ENCODE measurements at regions not wholly inside any gene's neighbourhood (a gene's known extent, or its start where the extent isn't known, plus 50 kb on each side); places are given as distances from the start of the nearest gene placed in this dataset.

DNA sequence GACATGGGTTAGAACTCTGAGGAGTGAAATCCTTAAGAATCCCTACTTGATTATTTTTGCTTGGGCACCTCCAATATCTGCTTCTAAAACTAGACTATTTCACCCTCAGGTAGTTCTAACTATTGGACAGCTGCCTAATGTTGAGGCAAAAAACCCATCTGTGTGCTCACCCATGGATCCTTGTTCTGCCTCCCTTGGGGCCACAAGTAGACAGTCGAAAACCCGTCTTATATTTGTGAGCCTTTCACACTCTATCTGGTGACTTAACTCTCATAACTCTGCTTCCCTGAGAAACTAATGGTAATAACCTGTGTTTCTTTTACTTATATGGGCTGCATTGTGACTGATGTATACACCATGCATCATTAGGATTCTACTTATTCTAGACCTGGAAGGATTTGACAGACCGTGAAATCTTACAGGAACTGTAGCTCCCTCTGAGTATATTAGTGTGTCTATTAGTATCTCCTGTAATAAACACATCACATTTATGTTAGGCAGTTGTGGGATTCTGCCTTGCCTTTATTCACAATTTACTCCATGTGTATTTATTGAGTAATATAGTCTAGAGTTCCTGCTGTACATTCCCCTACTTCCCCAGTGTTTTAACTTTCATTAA, 94.6 kb upstream of the SGCD start:
- DNase-seq, result no peak

DNA sequence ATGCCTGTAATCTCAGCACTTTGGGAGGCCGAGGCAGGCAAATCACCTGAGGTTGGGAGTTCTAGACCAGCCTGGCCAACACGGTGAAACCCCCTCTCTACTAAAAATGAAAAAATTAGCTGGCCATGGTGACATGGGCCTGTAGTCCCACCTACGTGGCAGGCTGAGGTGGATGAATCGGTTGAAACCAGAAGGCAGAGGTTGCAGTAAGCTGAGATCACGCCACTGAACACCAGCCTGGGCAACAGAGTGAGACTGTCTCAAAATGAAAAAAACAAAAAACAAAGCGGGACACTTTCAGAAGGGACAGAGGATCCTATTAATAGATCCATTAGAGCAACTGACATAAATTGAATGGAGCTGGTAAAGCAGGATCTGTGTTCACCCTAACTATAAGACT, 89.6 kb upstream of the SGCD start:
- no peak for DNase-seq

DNA sequence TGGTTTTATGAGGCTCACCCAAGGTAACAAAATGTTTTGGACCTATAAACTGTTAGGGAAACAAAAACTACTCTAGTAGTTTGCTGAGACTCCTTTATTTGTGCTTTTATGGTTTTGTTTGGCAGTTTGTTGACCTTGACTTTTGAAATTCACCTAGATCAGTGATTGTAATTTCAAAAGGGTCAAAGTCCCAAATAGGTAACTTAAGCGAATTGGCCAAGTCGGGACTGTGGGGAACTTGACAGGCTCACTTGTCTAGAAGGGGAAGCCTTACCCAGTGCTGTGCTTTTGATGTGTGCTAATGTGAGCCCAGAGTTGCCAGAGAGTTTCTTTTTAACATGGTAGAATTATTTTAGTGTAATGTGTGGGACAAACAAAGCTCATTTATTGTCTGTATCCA, 87.2 kb upstream of the SGCD start:
- no peak for DNase-seq

DNA sequence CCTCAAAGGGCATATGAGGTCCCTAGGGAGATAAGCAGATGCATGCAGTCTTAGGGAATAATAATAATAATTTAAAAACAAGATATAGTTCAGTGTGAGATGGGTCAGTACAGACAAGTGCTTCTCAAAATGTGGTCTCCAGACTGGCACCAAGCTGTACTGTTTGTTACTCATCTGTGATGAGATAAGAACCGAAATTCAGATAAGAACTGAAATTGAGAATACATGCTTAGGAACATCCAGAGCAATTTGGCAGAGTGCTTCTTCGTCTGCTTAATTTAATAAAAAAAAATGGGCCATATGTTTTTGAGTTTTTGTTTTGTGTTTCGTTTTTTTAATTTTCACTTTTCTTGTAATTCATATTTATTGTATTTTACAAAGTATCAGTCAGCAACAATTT, 86.5 kb upstream of the SGCD start:
- DNase-seq, result no peak

DNA sequence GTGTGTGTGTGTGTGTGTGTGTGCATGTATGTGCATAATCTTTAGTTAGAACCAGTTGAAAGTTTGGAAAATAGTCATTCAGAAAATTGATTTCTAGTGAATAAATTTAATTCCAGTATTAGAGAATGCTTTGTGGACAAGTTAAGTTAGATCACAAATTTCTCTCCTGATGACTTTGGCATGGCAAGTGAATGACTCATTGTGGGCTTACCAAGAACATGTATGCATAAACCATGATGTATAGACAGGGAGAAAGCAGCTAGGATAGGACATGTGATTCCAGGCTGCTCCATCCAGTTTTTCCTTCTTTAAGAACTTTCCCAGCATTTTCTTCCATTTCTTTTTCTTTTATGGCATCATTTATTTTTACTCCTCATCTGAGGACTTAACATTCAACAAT, 85.7 kb upstream of the SGCD start:
- DNase-seq, result no peak

DNA sequence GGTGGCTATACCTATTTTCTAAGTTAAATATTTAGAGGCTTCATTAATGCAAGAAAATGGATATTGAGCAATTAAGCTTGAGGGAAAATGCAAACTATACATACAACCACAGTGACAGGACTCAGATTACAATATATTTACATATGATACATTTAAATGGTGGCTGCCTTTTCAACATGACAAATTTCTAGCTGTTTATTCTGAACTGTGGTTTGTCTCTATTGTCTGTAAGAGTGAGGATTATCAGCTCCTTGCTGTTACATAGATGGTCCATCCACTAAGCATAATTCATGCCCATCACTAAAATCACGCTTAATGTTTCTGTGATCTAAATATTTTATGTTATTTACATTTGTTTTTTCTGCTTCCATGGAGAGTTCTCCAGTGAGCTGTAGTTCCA, 81.1 kb upstream of the SGCD start:
- DNase-seq, result no peak

DNA sequence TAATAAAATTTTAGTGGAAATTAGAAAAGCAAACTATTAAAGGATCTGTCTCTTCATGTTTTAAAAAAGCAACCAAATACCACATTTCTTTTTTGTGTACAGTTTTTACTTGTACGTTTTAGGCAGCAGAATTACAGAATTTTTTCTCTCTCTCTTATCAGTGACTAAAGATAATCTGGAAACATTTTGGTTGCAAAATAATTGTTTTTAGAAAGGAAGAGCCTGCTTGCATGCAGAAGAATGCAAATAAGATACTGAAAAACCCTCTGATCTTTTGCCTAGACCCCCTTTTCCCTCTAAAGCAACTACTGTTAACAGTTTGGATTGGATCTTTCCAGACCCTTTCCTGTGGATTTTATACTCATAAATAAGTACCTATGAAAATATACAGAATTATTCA, 75.9 kb upstream of the SGCD start:
- DNase-seq, result no peak

DNA sequence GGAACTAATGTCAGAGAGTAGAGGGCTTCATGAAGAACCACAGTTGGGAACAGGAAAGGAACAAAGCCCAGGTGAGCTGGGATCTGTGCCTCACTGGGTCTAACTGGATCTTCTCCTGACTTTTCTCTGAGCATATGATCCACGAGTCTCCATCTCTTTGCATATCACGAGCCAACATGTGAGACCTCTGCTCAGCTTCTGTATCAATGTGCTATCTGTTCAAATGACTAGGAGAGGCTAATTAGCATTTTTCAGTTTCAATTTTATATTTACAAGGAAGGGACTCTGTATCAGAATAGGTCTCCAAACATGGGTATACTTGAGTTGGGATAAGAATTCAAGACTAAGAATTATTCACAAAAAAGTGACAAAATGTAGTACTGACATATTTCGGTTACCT, 73.8 kb upstream of the SGCD start:
- no peak for DNase-seq

DNA sequence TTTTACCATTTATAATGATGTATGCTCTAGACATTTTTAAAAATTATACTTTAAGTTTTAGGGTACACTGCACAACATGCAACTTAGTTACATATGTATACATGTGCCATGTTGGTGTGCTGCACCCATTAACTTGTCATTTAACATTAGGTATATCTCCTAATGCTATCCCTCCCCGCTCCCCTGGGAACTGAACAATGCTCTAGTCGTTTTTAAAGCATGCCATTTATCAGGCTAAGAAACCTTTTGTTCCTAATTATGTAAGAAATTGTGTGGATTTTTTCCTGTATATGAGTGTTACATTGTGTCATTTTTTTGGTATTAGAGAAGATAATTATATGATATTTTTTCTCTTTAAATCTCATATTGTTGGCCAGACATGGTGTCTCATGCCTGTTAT, 72.8 kb upstream of the SGCD start:
- no peak for DNase-seq

DNA sequence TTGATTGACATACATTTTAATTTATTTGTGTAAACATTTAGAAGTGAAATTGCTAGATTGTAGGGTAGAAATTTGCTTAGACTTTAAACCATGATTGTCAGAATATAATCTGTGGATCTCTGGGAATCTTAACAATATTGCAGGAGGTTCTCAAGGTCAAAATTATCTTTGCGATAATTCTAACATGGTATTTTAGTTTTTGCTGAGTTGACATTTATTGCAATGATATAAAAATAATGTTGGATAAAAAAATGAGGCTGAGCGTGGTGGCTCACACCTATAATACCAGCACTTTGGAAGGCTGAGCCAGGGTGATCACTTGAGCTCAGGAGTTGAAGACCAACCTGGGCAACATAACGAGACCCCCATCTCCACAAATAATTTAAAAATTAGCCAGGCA, 70.3 kb upstream of the SGCD start:
- no peak for DNase-seq

DNA sequence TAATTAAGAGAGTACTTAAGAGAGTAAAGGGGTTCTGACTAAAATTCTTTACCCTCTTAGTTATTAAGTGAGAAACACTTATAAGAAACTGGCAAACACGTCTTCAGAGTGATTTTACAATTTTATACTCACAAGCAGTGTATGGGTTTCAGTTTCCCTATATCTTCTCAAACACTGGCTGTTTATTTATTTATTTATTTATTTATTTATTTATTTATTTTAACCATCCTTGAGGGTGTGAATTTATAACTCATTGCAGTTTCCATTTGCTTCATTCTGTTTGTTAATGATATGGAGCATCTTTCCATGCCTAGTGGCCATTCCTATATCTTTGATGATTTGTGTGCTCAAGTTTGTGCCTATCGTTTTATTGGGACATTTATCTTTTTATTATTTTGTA, 68.0 kb upstream of the SGCD start:
- no peak for DNase-seq

DNA sequence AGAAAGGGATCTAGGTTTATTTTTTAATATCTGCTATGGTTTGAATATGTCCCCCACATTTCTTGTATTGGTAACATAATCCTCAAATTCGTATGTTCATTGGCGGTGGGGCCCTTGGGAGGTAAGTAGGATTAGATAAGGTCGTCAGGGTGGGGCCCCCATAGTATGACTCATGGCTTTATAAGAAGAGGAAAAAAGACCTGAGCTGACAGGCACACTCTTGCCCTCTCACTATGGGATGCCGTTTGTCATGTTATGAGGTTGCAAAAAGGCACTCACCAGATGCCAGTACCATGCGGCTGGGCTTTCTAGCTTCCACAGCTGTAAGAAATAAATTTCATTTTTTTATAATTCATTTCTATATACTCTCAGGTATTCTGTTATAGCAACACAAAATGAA, 67.3 kb upstream of the SGCD start:
- no peak for DNase-seq

DNA sequence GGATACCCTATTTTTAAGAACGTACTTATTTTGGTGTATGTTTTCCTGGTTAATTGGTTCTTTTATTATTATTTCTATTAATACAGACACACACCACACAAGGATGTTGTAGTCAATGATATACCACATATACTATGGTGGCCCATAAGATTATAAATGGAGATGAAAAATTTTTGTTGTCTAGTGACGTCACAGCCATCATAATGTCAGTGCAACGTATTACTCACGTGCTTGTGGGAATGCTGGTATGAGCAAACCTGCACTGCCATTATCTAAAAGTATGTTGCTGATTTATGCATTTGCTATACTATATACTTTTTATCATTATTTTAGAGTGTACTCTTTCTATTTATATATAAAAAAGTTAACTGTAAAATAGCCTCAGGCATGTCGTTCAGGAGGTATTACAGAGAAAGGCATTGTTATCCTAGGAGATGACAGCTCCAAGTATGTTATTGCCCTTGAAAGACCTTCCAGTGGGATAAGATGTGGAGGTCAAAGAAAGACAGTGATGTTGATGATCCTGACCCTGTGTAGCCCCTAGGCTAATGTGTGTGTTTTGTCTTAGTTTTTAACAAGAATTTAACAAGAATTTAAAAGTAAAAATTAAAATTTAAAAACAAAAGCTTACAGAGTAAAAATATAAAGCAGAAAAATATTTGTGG, 65.6 kb upstream of the SGCD start:
- no peak for DNase-seq

DNA sequence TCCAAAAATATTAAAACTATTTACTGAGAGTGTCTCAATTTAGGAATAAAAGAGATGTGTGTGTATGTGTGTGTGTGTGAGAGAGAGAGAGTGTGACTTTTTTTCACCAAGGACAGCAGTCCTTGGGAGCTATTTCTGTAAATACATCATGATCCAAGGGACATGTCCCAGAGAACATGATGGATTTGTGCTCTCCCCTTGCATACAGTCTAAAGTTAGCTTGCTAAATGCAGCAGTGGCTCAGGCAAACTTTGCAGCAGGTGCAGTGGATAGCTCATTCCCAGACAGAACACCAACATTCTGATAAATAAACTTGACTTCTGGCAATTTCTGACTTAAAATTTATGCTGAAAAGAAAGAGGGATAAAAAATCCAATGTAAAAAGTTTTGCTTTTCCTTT, 55.4 kb upstream of the SGCD start:
- no peak for DNase-seq

DNA sequence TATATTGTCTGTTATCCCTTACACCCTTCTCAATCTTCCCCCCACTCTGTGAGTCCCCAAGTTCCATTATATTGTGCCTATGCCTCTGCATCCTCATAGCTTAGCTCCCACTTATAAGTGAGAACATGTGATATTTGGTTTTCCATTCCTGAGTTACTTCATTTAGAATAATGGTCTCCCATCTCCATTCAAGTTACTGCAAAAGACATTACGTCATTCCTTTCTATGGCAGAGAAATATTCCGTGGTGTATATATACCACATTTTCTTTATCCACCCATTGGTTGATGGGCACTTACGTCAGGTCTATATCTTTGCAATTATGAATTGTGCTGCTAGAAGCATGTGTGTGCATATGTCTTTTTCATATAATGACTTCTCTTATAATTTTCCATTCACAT, 54.8 kb upstream of the SGCD start:
- no peak for DNase-seq

DNA sequence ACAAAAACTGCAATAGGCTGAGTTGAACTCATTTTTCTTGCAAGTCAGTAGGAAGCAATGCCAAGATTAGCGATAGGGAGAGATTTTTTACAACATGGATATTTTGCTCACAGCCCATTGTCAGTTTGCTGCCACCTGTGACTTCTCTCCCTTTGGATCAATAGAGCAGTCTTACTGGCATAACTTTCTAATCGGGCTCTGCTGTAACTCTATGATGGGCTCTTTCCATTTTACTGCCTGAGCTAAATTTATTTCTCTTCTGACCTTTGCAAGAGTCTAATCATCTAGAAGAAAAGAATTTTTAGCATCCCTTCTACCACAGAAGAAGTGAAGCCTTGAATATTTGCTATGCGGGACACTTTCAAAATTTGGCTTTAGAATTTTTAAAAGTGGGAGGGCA, 53.6 kb upstream of the SGCD start:
- DNase-seq, result no peak

DNA sequence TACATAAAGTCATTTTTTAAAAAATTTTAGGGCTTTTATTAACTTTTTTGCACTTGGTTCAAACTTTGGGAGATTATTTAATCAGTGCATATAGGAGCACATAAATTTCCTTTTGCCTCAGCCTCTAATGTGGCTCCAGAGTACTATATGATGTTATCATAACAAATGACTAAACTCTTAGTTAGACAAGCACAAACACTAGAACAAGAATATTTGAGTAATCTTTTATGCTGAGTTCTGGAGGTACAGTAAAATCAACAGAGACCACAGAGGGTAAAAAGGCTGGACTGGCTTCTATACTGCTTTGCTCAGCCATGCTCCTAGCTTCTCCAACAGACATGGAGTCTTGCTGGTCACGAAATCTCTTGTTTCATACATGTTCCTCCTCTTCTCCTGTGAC, 52.5 kb upstream of the SGCD start:
- no peak for DNase-seq
